Keratinocyte (primary cell): ENCODE measurements at regions not wholly inside any gene's neighbourhood (a gene's known extent, or its start where the extent isn't known, plus 50 kb on each side); places are given as distances from the start of the nearest gene placed in this dataset.

ENCODE experiments used
- DNase-seq: peaks from one replicate; pipeline ENCODE4 v3.0.0-alpha.2; 2011; ENCODE audit warnings: low read depth, missing footprints, low spot score
- FAIRE-seq: peaks from 2 replicates; lab custom pipeline; 2011; peaks lifted over from hg19 to GRCh38; lab: Jason Lieb, UNC
- H2AFZ ChIP-seq: 2 replicates; pipeline ENCODE4 v1.6.0; 2012; ENCODE audit warnings: low read length, control low read depth, inconsistent platforms; ENCODE audit not compliant: control insufficient read depth
- H3K27ac ChIP-seq: 2 replicates; pipeline ENCODE4 v1.5.1; 2011; ENCODE audit warnings: low read length; ENCODE audit not compliant: control insufficient read depth, insufficient read depth
- H3K27me3 ChIP-seq: 3 replicates; pipeline ENCODE4 v1.6.0; 2011; ENCODE audit warnings: low read length; ENCODE audit not compliant: control insufficient read depth, insufficient read depth; ENCODE audit errors: extremely low read depth
- H3K36me3 ChIP-seq, 2 experiments: 2 replicates in 1 of 2; 3 replicates in 1 of 2; pipeline ENCODE4 v1.5.1; 2011; ENCODE audit warnings: low read length in 2 of 2, mild to moderate bottlenecking in 1 of 2; ENCODE audit not compliant: control insufficient read depth in 2 of 2, insufficient read depth in 2 of 2; ENCODE audit errors: extremely low read depth in 1 of 2
- H3K4me1 ChIP-seq: 3 replicates; pipeline ENCODE4 v1.5.1; 2011; ENCODE audit warnings: low read length; ENCODE audit not compliant: control insufficient read depth, insufficient read depth; ENCODE audit errors: extremely low read depth
- H3K4me2 ChIP-seq: 3 replicates; pipeline ENCODE4 v1.6.0; 2011; ENCODE audit warnings: low read depth, low read length; ENCODE audit not compliant: control insufficient read depth, insufficient read depth; ENCODE audit errors: extremely low read depth
- H3K4me3 ChIP-seq, 3 experiments: fragments of 200-600 bp in 1 of 3; sonication (generic) in 1 of 3; 2 replicates in 2 of 3; 3 replicates in 1 of 3; pipeline ENCODE4 v1.5.1; 2011 to 2016; ENCODE audit warnings: low read length in 3 of 3, mild to moderate bottlenecking in 3 of 3, control low read depth in 2 of 3, inconsistent platforms in 1 of 3, low read depth in 1 of 3, mixed read lengths in 1 of 3, mixed run types in 1 of 3, moderate library complexity in 1 of 3; ENCODE audit not compliant: control insufficient read depth in 2 of 3, insufficient read depth in 2 of 3; ENCODE audit errors: extremely low read depth in 1 of 3
- H3K79me2 ChIP-seq: 2 replicates; pipeline ENCODE4 v1.6.0; 2012; ENCODE audit warnings: low read length; ENCODE audit not compliant: control insufficient read depth, insufficient read depth
- H3K9ac ChIP-seq: 3 replicates; pipeline ENCODE4 v1.6.0; 2011; ENCODE audit warnings: low read length; ENCODE audit not compliant: control insufficient read depth, insufficient read depth; ENCODE audit errors: extremely low read depth
- H3K9me1 ChIP-seq: 3 replicates; pipeline ENCODE4 v1.6.0; 2011; ENCODE audit warnings: low read length; ENCODE audit not compliant: control insufficient read depth, insufficient read depth; ENCODE audit errors: extremely low read depth
- H3K9me3 ChIP-seq: 2 replicates; pipeline ENCODE4 v1.5.1; 2012; ENCODE audit warnings: low read depth, low read length; ENCODE audit not compliant: control insufficient read depth
- H4K20me1 ChIP-seq: 3 replicates; pipeline ENCODE4 v1.6.0; 2011; ENCODE audit warnings: low read length; ENCODE audit not compliant: control insufficient read depth, insufficient read depth; ENCODE audit errors: extremely low read depth
- EZH2 ChIP-seq: IDR thresholded peaks from one replicate; pipeline ENCODE4 v1.6.1; 2012; ENCODE audit warnings: inconsistent platforms, mild to moderate bottlenecking, low read length, moderate library complexity
- dilution Hi-C: fragments of 300-500 bp; cut with MboI; formaldehyde crosslinking; loops from one replicate; pipeline ENCODE4 v1.7.0; 2020; ENCODE audit warnings: low sequenced_read_pairs; ENCODE audit not compliant: extremely low pct_ligation_motif_present
- TF ChIP-seq, protein P1 (sequence below), 3 experiments: IDR thresholded peaks in 1 of 3; conservative IDR thresholded peaks in 1 of 3; optimal IDR thresholded peaks in 1 of 3; 2 replicates in 2 of 3; 3 replicates in 1 of 3; pipeline versions ENCODE3 to v1.5.1; 2011; ENCODE audit warnings: low read length in 3 of 3, mild to moderate bottlenecking in 3 of 3, moderate library complexity in 2 of 3, control low read depth in 1 of 3, inconsistent platforms in 1 of 3; ENCODE audit not compliant: insufficient read depth in 2 of 3; ENCODE audit errors: extremely low read depth in 1 of 3

DNA sequence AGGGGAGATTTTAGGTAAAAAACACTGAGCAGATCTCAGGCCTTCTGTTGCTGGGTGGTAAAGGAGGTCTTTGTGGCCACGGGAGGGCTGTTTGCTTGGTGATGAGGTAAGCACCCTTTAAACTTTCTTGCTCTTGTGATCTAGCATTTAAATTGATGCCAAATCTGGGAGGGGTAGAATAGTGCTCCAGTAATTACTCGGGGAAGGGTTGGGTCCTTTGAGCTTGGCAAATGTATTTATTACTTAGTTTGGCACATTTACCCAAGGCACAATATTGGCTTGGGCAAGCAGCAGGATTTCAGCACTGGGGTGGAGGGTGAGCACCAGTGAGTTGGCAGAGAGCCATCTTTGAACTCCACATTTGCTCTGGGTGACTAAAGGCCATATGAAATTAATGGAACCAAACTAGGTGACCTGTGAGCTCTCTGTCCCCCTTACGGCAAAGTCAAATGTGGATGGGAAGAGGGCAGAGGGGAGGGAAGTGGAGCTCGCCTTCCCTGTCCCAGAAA, 185.9 kb upstream of the ONECUT1 start:
- H3K27me3 ChIP-seq, result no peaks in the 10 kb centered on the region
- H3K79me2 ChIP-seq, result no peaks in the 10 kb centered on the region
- no peak overlapping the region for H3K9ac ChIP-seq
- H4K20me1 ChIP-seq, result no peaks in the 10 kb centered on the region
- H3K4me2 ChIP-seq, result no peak overlapping the region
- dilution Hi-C loops, result no loop called here
- no peak overlapping the region for H2AFZ ChIP-seq
- no peak overlapping the region for H3K4me3 ChIP-seq
- no peaks in the 10 kb centered on the region for H3K9me3 ChIP-seq
- TF ChIP-seq EZH2, result no peak
- TF ChIP-seq, protein P1, sequence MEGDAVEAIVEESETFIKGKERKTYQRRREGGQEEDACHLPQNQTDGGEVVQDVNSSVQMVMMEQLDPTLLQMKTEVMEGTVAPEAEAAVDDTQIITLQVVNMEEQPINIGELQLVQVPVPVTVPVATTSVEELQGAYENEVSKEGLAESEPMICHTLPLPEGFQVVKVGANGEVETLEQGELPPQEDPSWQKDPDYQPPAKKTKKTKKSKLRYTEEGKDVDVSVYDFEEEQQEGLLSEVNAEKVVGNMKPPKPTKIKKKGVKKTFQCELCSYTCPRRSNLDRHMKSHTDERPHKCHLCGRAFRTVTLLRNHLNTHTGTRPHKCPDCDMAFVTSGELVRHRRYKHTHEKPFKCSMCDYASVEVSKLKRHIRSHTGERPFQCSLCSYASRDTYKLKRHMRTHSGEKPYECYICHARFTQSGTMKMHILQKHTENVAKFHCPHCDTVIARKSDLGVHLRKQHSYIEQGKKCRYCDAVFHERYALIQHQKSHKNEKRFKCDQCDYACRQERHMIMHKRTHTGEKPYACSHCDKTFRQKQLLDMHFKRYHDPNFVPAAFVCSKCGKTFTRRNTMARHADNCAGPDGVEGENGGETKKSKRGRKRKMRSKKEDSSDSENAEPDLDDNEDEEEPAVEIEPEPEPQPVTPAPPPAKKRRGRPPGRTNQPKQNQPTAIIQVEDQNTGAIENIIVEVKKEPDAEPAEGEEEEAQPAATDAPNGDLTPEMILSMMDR (optimal IDR thresholded peaks at IDR 0.05 in 1 of 3, IDR thresholded peaks at IDR 0.05 in 1 of 3, conservative IDR thresholded peaks at IDR 0.05 in 1 of 3; ENCODE audit: extremely low read depth in 1 of 3, insufficient read depth in 2 of 3, low read length in 3 of 3), result no peak
- H3K27ac ChIP-seq, result no peak overlapping the region
- no peak for FAIRE-seq
- H3K36me3 ChIP-seq, result no peaks in the 10 kb centered on the region
- no peaks in the 10 kb centered on the region for H3K9me1 ChIP-seq
- H3K4me1 ChIP-seq, result no peaks in the 10 kb centered on the region
- no peak for DNase-seq

DNA sequence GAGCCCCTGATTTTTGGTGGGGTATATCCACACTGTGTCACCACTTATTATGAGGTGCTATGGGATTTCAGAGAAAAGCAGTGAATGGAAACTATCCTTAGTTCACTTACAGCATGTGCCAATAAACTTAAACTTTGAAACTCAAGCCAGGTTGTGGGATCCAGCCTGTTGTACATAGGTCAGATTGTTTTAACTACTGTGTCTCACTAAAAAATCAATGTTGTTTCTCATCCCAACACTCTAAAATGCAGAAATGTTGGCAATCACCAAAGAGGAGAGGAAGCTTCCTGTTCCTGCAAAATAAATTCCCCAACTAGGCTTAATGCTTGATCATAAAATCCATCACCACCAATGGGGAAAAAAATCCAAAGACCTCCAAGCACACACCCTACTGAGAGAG, 173.7 kb upstream of the ONECUT1 start:
- no peaks in the 10 kb centered on the region for H3K9me1 ChIP-seq
- H4K20me1 ChIP-seq, result no peaks in the 10 kb centered on the region
- H3K9me3 ChIP-seq, result no peaks in the 10 kb centered on the region
- no peaks in the 10 kb centered on the region for H3K36me3 ChIP-seq
- no peak overlapping the region for H3K27ac ChIP-seq
- H3K27me3 ChIP-seq, result no peaks in the 10 kb centered on the region
- no peak for FAIRE-seq
- H3K4me1 ChIP-seq, result no peaks in the 10 kb centered on the region
- no peak overlapping the region for H3K4me2 ChIP-seq
- dilution Hi-C loops, result no loop called here
- TF ChIP-seq, protein P1 (optimal IDR thresholded peaks at IDR 0.05 in 1 of 3, IDR thresholded peaks at IDR 0.05 in 1 of 3, conservative IDR thresholded peaks at IDR 0.05 in 1 of 3; ENCODE audit: extremely low read depth in 1 of 3, insufficient read depth in 2 of 3, low read length in 3 of 3), result no peak
- no peak overlapping the region for H3K4me3 ChIP-seq
- no peaks in the 10 kb centered on the region for H3K79me2 ChIP-seq
- no peak for DNase-seq
- H3K9ac ChIP-seq, result no peak overlapping the region
- no peak overlapping the region for H2AFZ ChIP-seq
